GM10266 (cell line): ENCODE measurements at regions not wholly inside any gene's neighbourhood (a gene's known extent, or its start where the extent isn't known, plus 50 kb on each side); places are given as distances from the start of the nearest gene placed in this dataset.

ENCODE experiments used
- DNase-seq: peaks from one replicate; pipeline ENCODE4 v3.0.0; 2012; ENCODE audit errors: extremely low spot score
- TF ChIP-seq, protein P1 (sequence below): IDR thresholded peaks from 2 replicates; pipeline ENCODE4 v1.5.1; 2012; ENCODE audit warnings: mild to moderate bottlenecking, low read depth; ENCODE audit not compliant: control insufficient read depth, insufficient read depth; ENCODE audit errors: missing control alignments

DNA sequence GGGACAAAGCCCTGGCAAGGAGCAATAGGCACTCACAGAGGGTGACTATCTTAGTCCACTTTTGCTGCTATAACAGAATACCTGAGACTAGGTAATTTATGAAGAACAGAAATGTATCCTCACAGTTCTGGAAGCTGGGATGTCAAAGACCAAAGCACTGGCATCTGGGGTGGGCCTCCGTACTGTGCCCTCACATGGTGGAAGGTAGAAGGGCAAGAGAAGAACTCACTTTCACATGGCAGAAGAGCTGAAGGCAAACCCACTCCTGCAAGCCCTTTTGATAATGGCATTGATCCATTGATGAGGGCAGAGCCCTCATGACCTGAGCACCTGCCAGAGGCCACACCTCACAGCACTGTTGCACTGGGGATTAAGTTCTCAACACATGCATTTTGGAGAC is 173.4 kb upstream of the C2CD4B start:
- DNase-seq = no peak
- TF ChIP-seq, protein P1, sequence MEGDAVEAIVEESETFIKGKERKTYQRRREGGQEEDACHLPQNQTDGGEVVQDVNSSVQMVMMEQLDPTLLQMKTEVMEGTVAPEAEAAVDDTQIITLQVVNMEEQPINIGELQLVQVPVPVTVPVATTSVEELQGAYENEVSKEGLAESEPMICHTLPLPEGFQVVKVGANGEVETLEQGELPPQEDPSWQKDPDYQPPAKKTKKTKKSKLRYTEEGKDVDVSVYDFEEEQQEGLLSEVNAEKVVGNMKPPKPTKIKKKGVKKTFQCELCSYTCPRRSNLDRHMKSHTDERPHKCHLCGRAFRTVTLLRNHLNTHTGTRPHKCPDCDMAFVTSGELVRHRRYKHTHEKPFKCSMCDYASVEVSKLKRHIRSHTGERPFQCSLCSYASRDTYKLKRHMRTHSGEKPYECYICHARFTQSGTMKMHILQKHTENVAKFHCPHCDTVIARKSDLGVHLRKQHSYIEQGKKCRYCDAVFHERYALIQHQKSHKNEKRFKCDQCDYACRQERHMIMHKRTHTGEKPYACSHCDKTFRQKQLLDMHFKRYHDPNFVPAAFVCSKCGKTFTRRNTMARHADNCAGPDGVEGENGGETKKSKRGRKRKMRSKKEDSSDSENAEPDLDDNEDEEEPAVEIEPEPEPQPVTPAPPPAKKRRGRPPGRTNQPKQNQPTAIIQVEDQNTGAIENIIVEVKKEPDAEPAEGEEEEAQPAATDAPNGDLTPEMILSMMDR = no peak

- DNase-seq = no peak
- TF ChIP-seq, protein P1 = no peak
Observed at GRCh38 chr15:62342959-62343358, 177.9 kb upstream of the C2CD4B start.

- DNase-seq = no peak
Observed at GRCh38 chr15:62343397-62343796, 178.3 kb upstream of the C2CD4B start.

DNA sequence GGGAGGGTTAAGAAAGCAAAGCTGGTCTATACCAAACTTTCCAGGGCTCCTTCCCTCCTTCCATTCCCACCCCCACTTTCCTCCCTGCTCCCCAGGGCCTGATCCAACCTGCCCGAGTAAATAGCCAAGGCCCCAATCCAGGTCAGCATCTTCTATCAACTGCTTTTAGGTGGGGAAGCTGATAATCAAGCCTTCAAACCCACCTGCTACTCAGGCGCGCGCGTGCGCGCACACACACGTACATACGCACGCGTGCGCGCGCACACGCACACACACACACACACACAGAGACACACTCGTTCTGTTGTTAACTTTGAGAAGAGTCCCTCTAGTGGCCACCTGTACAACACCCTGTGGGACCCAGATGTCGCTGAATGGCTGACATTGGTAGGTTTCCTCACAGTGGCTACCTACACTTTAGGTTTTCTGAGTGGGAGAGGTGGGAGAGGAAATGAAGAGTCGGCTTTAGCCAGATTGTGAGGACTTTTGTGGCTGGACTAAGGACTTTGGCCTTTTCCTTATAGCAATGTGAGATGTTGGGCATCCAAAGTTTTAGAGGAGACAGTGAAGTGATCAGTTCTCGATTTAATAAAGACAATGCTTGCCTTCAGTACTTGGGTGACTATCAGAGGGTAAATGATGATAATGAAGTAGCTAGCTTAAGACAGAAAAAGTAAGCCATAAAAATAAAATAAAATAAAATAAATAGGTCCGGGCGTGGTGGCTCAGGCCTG is 179.9 kb upstream of the C2CD4B start:
- TF ChIP-seq, protein P1 = peak; percentile 48
- peak; percentile 75 for DNase-seq

More at GRCh38 chr15:62343397-62343796, 178.3 kb upstream of the C2CD4B start:
- TF ChIP-seq, protein P1 = no peak

DNA sequence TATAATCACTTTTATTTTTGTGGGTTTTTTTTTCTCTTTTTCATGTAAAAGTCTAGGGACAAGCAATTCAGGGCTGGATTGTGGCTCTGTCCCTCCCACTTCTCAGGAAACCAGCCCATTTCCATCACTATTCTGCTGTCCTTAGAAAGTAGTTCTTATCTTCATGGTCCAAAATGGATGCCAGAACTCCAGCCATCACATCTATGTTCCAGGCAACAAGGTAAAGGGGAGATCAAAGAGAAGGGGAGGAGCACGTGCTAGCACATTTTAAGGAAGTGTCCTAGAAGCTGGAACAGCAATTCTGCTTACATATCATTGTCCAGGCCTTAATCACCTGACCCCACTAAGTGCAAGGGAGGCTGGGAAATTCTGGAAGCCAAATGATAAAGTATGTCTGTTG is 181.1 kb upstream of the C2CD4B start:
- TF ChIP-seq, protein P1 = no peak
- DNase-seq = no peak

- no peak for DNase-seq
- TF ChIP-seq, protein P1 = no peak
Observed at GRCh38 chr15:62348118-62348517, 183.0 kb upstream of the C2CD4B start.

DNA sequence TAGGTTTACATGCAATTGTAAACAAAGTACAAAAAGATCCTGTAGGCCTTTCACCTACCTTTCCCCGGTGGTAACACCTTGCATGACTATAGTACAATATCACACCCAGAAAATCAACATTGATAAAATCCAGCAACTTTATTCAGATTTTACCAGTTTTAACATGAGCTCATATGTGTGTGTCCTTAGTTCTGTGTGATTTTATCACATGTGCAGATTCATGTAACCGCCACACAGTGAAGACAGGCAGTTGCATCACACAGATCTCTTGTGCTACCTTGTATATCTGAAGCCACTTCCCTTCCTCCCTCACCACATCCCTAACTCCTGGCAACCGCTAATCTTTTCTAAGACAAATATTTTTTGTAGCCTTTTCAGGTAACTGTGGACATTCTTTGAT is 183.5 kb upstream of the C2CD4B start:
- DNase-seq = no peak
- TF ChIP-seq, protein P1 = no peak
